ENCODE measurements at regions not wholly inside any gene's neighbourhood (a gene's known extent, or its start where the extent isn't known, plus 50 kb on each side); places are given as distances from the start of the nearest gene placed in this dataset.

DNA sequence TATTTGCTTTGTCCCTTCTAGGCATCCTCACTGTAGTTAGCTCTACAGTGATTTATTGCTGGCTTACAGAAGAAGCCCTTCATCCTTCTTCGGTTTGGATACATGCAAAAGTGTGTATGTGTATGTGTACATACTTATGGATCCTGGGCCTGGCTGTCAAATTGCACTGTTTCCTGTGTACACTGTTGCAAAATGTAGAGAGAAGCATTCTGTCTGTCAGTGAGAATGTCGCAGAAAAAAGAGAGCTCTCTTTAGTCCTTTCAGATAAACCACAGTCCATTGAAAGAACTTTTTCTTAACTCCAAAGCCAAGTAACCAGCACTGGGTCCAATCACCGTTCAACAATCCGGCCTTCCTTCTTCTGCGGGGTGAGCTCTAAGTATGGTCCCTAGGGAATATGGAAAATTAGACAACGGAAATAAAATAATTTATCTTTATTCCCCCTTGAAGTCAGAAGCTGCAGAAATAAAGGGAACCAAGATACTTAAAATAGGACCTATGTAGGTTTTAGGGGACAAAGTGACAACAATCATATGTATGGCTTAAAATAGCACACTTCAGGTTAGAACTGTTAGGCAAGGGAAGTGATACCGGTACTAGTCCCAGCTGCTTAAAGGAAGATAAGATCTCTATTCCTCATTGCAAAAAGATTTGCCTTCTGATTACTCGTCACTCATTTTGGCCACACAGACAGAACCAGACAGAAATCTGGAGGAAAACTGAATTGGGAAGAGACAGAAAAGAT is 107.0 kb downstream of the CD83 start:
- Histone ChIP-seq H3K9me3 (ENCODE audit: low read length) (peaks cover 4% of the 10 kb centered on the region; the same call in 1 of the 2 replicates), H3K27ac (ENCODE audit: extremely low read length, insufficient read depth, low read length) (no peak overlapping the region), H4K20me1 (ENCODE audit: insufficient read depth, low read length) (no peaks in the 10 kb centered on the region), H3K9ac (ENCODE audit: insufficient read depth, low read depth, low read length) (no peak overlapping the region), H3K36me3 (replicated peaks in 1 of 2; ENCODE audit: control insufficient read depth in 1 of 2, insufficient read depth in 2 of 2, low read length in 2 of 2) (no peaks in the 10 kb centered on the region), H3K4me3 (replicated peaks in 1 of 3; ENCODE audit: insufficient read depth in 1 of 3, low read depth in 2 of 3, low read length in 3 of 3) (no peak overlapping the region), H3K27me3 (ENCODE audit: control insufficient read depth in 1 of 2, insufficient read depth in 2 of 2, low read length in 2 of 2) (peaks cover 4 to 7% of the 10 kb centered on the region in 2 experiments; a peak in 3 of 5 replicates), H3K79me2 (ENCODE audit: insufficient read depth, low read length) (no peaks in the 10 kb centered on the region), H3K4me2 (ENCODE audit: low read depth, low read length) (no peak overlapping the region), H2AFZ (ENCODE audit: low read length) (no peak overlapping the region), H3K4me1 (ENCODE audit: insufficient read depth, low read length) (no peaks in the 10 kb centered on the region)
- ChIA-PET CTCF (ENCODE audit: low intra/inter-chr PET ratio, low total read pairs) (no interaction called here), POLR2A (no interaction called here)
- intact Hi-C loops (cut with micrococcal nuclease; ENCODE audit: unreplicated experiment) = no loop called here
- DNase-seq (ENCODE audit: low spot score) = no peak
- no peak for TF ChIP-seq ZNF562 (CRISPR knock-in tag; IDR thresholded peaks at IDR 0.05; ENCODE audit: borderline replicate concordance)
- no peak for TF ChIP-seq YY1 (IDR thresholded peaks at IDR 0.05; ENCODE audit: insufficient read depth, insufficient replicate concordance, low read depth, low read length)
- no peak for TF ChIP-seq ZNF446 (CRISPR knock-in tag; IDR thresholded peaks at IDR 0.05)
- no peak for TF ChIP-seq ZKSCAN8 (CRISPR knock-in tag; IDR thresholded peaks at IDR 0.05; ENCODE audit: borderline replicate concordance)
- TF ChIP-seq TP53 (CRISPR knock-in tag; conservative IDR thresholded peaks at IDR 0.05) = no peak
- no peak for TF ChIP-seq NFKBIZ (CRISPR knock-in tag; IDR thresholded peaks at IDR 0.05)
- TF ChIP-seq MXI1 (IDR thresholded peaks at IDR 0.05; ENCODE audit: borderline replicate concordance, low read depth, low read length) = no peak
- no peak for TF ChIP-seq ZNF746 (CRISPR knock-in tag; IDR thresholded peaks at IDR 0.05)
- TF ChIP-seq PAF1 (CRISPR knock-in tag; IDR thresholded peaks at IDR 0.05) = no peak
- TF ChIP-seq ZZZ3 (CRISPR knock-in tag; IDR thresholded peaks at IDR 0.05; ENCODE audit: borderline replicate concordance) = no peak
- no peak for TF ChIP-seq POLR2A (IDR thresholded peaks at IDR 0.05; ENCODE audit: insufficient read depth in 1 of 2, low read depth in 2 of 2, low read length in 2 of 2)
- no peak for TF ChIP-seq MIER3 (CRISPR knock-in tag; IDR thresholded peaks at IDR 0.05; ENCODE audit: borderline replicate concordance)
- TF ChIP-seq ZNF329 (CRISPR knock-in tag; IDR thresholded peaks at IDR 0.05; ENCODE audit: low read depth) = no peak
- no peak for TF ChIP-seq MAFF (IDR thresholded peaks at IDR 0.05; ENCODE audit: low read depth, low read length)
- no peak for TF ChIP-seq ZSCAN29 (CRISPR knock-in tag; conservative IDR thresholded peaks at IDR 0.05)
- TF ChIP-seq ZNF20 (CRISPR knock-in tag; IDR thresholded peaks at IDR 0.05) = no peak
- no peak for TF ChIP-seq CREB1 (IDR thresholded peaks at IDR 0.05)
- TF ChIP-seq CREB1 (CRISPR knock-in tag; IDR thresholded peaks at IDR 0.05) = no peak
- in situ Hi-C loops (cut with HindIII; ENCODE audit: extremely low pct_ligation_motif_present, low pct_unique_long_range_greater_than_20kb) = loop anchor here (25.0 kb wide), 3 partner anchors 1013 to 1388 kb away; partner anchors contain the start of gene JARID2
- no TSS peak for BruUV-seq (replicated peaks)
- no peak for ATAC-seq
- WGBS (ENCODE audit: low lambda C conversion rate) = 47% methylated on average over 8 of the region's 8 CpGs
- no peak for FAIRE-seq

Measured in HepG2 (cell line).